Gastrocnemius medialis (tissue), 4 donors: ENCODE measurements at regions not wholly inside any gene's neighbourhood (a gene's known extent, or its start where the extent isn't known, plus 50 kb on each side); places are given as distances from the start of the nearest gene placed in this dataset.

ENCODE experiments used
- ATAC-seq, 2 donors: fragments of 150-250 bp; one replicate each; pipeline ENCODE4 v1.9.1; 2016
- DNase-seq, 2 donors: peaks; one replicate each; pipeline ENCODE4 v3.0.0-alpha.2; 2019
- H3K27ac ChIP-seq, 4 donors: fragments of 200-600 bp; sonication (generic); 1 replicate in 1 of 4; 2 replicates in 3 of 4; pipeline ENCODE4 v1.5.1; 2016 to 2018; ENCODE audit warnings: mild to moderate bottlenecking in 2 of 4, moderate library complexity in 1 of 4
- H3K27me3 ChIP-seq, 3 donors: fragments of 200-600 bp; sonication (generic) in 2 of 3; 1 replicate in 1 of 3; 2 replicates in 2 of 3; pipeline versions ENCODE4 v1.5.1 to v1.6.0; 2016 to 2019; ENCODE audit warnings: mild to moderate bottlenecking in 1 of 3, moderate library complexity in 1 of 3
- H3K36me3 ChIP-seq, 2 donors: fragments of 200-600 bp; sonication (generic) in 1 of 2; one replicate each; pipeline ENCODE4 v1.5.1; 2017 to 2018
- H3K4me1 ChIP-seq, 2 donors: fragments of 200-600 bp; sonication (generic) in 1 of 2; one replicate each; pipeline ENCODE4 v1.5.1; 2016 to 2017; ENCODE audit warnings: mild to moderate bottlenecking in 2 of 2
- H3K4me3 ChIP-seq, 4 donors: fragments of 200-600 bp; sonication (generic) in 3 of 4; 1 replicate in 1 of 4; 2 replicates in 3 of 4; pipeline ENCODE4 v1.5.1; 2016 to 2019; ENCODE audit warnings: mild to moderate bottlenecking in 2 of 4
- H3K9me3 ChIP-seq, 3 donors: fragments of 200-600 bp; sonication (generic) in 2 of 3; 1 replicate in 1 of 3; 2 replicates in 2 of 3; pipeline ENCODE4 v1.5.1; 2016 to 2019
- POLR2A ChIP-seq, 2 donors: fragments of 450-650 bp; IDR thresholded peaks; one replicate each; pipeline ENCODE4 v1.6.1; 2017; ENCODE audit warnings: antibody characterized with exemption in 2 of 2, mild to moderate bottlenecking in 2 of 2, moderate library complexity in 2 of 2
- in situ Hi-C, 4 donors: fragments of 200-750 bp; cut with MboI; loops; one replicate each; pipeline versions ENCODE4 v1.15.0 to v1.8.0; 2017; ENCODE audit warnings: low sequenced_read_pairs in 4 of 4
- intact Hi-C: fragments of 100-400 bp; cut with DNase I; formaldehyde crosslinking; loops from one replicate; pipeline ENCODE4 v1.15.1; 2023; ENCODE audit warnings: low total_unique reads
- TF ChIP-seq, protein P1 (sequence below), 5 experiments: fragments of 450-650 bp in 3 of 5; fragments of 200-600 bp in 2 of 5; sonication (generic) in 2 of 5; IDR thresholded peaks in 4 of 5; conservative IDR thresholded peaks in 1 of 5; 1 replicate in 4 of 5; 2 replicates in 1 of 5; pipeline ENCODE4 v1.5.1; 2016 to 2019; ENCODE audit warnings: antibody characterized with exemption in 5 of 5, mild to moderate bottlenecking in 3 of 5, moderate library complexity in 3 of 5

DNA sequence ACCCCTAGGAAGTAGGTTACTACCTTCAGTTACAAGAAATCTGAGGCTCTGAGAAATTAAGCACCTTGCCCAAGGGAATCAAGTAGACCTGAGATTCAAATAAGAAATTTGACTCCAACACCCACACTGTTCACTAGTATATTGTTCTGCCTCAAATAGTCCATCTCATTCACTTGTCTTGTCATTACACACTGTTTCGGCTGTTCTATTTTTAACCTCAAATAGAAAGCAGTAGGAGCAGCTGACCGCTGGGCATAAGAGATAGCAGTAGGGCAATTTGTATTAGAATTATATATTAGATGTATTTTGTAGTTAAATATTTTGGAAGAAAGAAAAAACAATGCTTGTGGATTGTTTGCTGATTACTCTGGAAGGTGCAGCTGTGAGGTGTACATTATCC, 185.1 kb downstream of the INHBA start:
- in situ Hi-C loops (loop anchor here in 1 of 4 donors (25.0 kb wide), 1 partner anchor 105 kb away; no protein-coding TSS in a partner anchor), intact Hi-C loops (no loop called here)
- Histone ChIP-seq H3K27me3 (no peaks in the 10 kb centered on the region), H3K27ac (no peak overlapping the region), H3K9me3 (no peaks in the 10 kb centered on the region), H3K4me1 (no peaks in the 10 kb centered on the region), H3K36me3 (no peaks in the 10 kb centered on the region), H3K4me3 (no peak overlapping the region)
- no peak for ATAC-seq
- no peak for DNase-seq
- TF ChIP-seq, protein P1, sequence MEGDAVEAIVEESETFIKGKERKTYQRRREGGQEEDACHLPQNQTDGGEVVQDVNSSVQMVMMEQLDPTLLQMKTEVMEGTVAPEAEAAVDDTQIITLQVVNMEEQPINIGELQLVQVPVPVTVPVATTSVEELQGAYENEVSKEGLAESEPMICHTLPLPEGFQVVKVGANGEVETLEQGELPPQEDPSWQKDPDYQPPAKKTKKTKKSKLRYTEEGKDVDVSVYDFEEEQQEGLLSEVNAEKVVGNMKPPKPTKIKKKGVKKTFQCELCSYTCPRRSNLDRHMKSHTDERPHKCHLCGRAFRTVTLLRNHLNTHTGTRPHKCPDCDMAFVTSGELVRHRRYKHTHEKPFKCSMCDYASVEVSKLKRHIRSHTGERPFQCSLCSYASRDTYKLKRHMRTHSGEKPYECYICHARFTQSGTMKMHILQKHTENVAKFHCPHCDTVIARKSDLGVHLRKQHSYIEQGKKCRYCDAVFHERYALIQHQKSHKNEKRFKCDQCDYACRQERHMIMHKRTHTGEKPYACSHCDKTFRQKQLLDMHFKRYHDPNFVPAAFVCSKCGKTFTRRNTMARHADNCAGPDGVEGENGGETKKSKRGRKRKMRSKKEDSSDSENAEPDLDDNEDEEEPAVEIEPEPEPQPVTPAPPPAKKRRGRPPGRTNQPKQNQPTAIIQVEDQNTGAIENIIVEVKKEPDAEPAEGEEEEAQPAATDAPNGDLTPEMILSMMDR (IDR thresholded peaks at IDR 0.05 in 4 of 5, conservative IDR thresholded peaks at IDR 0.05 in 1 of 5): no peak
- no peak for TF ChIP-seq POLR2A (IDR thresholded peaks at IDR 0.05)

DNA sequence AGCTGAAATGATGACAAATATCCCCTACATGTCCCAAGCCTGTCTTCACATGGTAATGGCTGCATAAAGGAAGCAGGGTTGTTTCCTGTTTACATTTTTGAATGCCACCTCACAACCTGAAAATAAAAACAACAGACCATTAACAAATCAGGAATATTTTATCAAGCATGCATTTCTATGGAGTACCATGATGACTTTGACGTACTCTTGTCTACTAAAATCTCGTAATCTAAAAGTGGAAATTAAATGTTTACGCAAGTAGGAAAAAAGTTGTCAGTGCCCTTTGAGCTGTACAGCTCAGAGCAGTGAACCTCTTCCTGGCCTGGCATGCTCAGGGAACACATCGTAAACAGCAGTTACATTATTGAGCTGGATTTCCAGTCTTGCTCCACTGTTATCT, 194.1 kb downstream of the INHBA start:
- TF ChIP-seq POLR2A (IDR thresholded peaks at IDR 0.05): no peak
- TF ChIP-seq, protein P1 (IDR thresholded peaks at IDR 0.05 in 4 of 5, conservative IDR thresholded peaks at IDR 0.05 in 1 of 5): no peak
- Histone ChIP-seq H3K36me3 (no peaks in the 10 kb centered on the region), H3K9me3 (no peaks in the 10 kb centered on the region), H3K27me3 (no peaks in the 10 kb centered on the region), H3K27ac (no peak overlapping the region), H3K4me3 (no peak overlapping the region), H3K4me1 (no peaks in the 10 kb centered on the region)
- in situ Hi-C loops (loop anchor here in 1 of 4 donors (25.0 kb wide), 1 partner anchor 96 kb away; no protein-coding TSS in a partner anchor), intact Hi-C loops (no loop called here)
- ATAC-seq (no peak), DNase-seq (no peak)

DNA sequence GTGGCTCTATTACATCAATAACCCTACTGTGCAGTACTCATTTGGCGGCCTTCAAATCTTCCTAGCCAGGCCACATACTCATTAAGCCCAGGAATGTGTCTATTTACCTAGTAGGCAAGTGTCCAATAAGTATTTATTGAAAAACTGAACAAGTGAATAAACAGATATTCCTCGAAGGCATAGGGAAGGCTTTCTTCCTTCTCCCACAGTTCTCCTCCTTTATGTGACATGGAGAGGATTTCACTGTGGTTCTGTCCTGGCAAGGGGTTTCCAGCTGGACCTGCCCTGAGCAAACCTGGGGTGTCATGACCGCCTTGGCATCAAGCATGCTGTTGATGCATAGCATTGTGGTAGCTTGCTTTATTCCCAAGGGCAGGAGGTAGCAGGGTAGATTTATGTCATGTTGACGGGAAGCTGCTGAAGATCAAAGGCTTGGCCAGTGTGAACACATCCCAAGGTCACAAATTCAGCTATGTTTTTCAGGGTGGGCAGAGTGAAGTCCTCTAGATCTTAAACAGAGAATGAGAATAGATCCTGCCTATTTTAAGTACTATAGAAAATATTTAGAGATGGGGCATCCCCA, 195.1 kb downstream of the INHBA start:
- ATAC-seq (no peak), DNase-seq (no peak)
- H3K4me3 ChIP-seq: no peak overlapping the region
- H3K27me3 ChIP-seq: no peaks in the 10 kb centered on the region
- H3K36me3 ChIP-seq: no peaks in the 10 kb centered on the region
- H3K9me3 ChIP-seq: no peaks in the 10 kb centered on the region
- no peaks in the 10 kb centered on the region for H3K4me1 ChIP-seq
- TF ChIP-seq, protein P1 (IDR thresholded peaks at IDR 0.05 in 4 of 5, conservative IDR thresholded peaks at IDR 0.05 in 1 of 5): no peak
- no peak for TF ChIP-seq POLR2A (IDR thresholded peaks at IDR 0.05)
- H3K27ac ChIP-seq: no peak overlapping the region
- intact Hi-C loops: no loop called here
- in situ Hi-C loops: loop anchor here in 1 of 4 donors (25.0 kb wide), 1 partner anchor 95 kb away; no protein-coding TSS in a partner anchor

DNA sequence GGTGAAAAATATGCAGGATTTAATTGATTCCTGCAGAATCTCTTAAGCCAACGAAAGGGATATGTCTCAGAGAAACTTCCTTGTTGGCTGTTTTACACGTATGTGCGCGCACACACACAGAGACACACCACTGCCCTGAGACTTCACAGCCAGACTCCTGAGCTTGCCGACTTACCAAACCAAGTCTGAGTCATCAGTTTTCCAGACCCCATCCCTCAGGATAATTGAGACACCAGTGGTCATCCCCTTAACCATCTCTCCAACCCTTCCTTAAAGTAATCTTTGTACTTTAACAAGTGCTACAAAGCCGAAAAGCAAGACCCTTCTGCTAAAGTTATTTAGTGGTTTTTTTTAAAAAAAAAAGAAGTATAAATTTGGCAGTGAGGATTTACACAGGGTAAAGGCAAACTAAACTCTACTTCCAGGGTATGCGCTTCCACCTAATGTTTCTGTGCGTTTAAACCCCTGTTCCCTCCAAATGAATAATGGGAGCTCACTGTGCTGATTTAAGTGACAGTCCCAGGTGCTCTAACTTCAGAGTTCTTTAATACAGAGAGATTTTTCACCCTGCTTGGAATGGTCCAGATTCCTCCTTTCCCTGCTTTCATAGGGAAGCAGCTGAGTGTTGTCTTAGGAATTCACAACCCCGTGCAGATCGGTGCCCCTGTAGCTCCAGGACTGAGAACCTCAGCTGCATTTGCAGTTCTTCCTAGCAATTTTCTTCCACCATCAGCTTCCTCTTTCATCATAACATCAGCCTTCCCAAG, 198.5 kb downstream of the INHBA start:
- Histone ChIP-seq H3K9me3 (no peaks in the 10 kb centered on the region), H3K4me3 (no peak overlapping the region), H3K4me1 (no peaks in the 10 kb centered on the region), H3K27me3 (no peaks in the 10 kb centered on the region), H3K36me3 (no peaks in the 10 kb centered on the region), H3K27ac (no peak overlapping the region)
- TF ChIP-seq POLR2A (IDR thresholded peaks at IDR 0.05): no peak
- TF ChIP-seq, protein P1 (IDR thresholded peaks at IDR 0.05 in 4 of 5, conservative IDR thresholded peaks at IDR 0.05 in 1 of 5): no peak
- ATAC-seq (no peak), DNase-seq (no peak)
- intact Hi-C loops: no loop called here
- in situ Hi-C loops: loop anchor here in 1 of 4 donors (25.0 kb wide), 1 partner anchor 92 kb away; no protein-coding TSS in a partner anchor
